Vagina (tissue), 2 donors: ENCODE measurements at regions not wholly inside any gene's neighbourhood (a gene's known extent, or its start where the extent isn't known, plus 50 kb on each side); places are given as distances from the start of the nearest gene placed in this dataset.

Experiments
- DNase-seq, 2 donors: peaks; one replicate each; pipeline ENCODE4 v3.0.0-alpha.2; 2017; ENCODE audit errors: extremely low spot score in 2 of 2
- H3K27ac ChIP-seq: fragments of 200-600 bp; sonication (generic); one replicate; pipeline ENCODE4 v1.5.1; 2019
- H3K27me3 ChIP-seq: fragments of 200-600 bp; sonication (generic); one replicate; pipeline ENCODE4 v1.5.1; 2019
- H3K36me3 ChIP-seq, 2 donors: fragments of 200-600 bp; sonication (generic); one replicate each; pipeline ENCODE4 v1.5.1; 2017 to 2019
- H3K4me1 ChIP-seq: fragments of 200-600 bp; sonication (generic); one replicate; pipeline ENCODE4 v1.5.1; 2019
- H3K4me3 ChIP-seq, 2 donors: fragments of 200-600 bp; sonication (generic); 1 replicate in 1 of 2; 2 replicates in 1 of 2; pipeline ENCODE4 v1.5.1; 2016 to 2019
- H3K9me3 ChIP-seq: fragments of 200-600 bp; sonication (generic); one replicate; pipeline ENCODE4 v1.5.1; 2019
- POLR2A ChIP-seq, 2 donors: fragments of 450-650 bp; IDR thresholded peaks; one replicate each; pipeline ENCODE4 v1.6.1; 2017; ENCODE audit warnings: antibody characterized with exemption in 2 of 2, mild to moderate bottlenecking in 2 of 2, moderate library complexity in 2 of 2
- POLR2AphosphoS5 ChIP-seq, 2 donors: sonication (generic); formaldehyde crosslinking; IDR thresholded peaks; one replicate each; pipeline ENCODE4 v1.9.0; 2017; ENCODE audit warnings: antibody characterized with exemption in 2 of 2, mild to moderate bottlenecking in 2 of 2, low read depth in 1 of 2; ENCODE audit not compliant: insufficient read depth in 1 of 2
- intact Hi-C: fragments of 100-400 bp; cut with DNase I; formaldehyde crosslinking; loops from one replicate; pipeline ENCODE4 v1.15.1; 2023
- TF ChIP-seq, protein P1 (sequence below), 3 experiments: fragments of 450-650 bp in 2 of 3; fragments of 200-600 bp in 1 of 3; sonication (generic) in 1 of 3; IDR thresholded peaks; one replicate each; pipeline ENCODE4 v1.5.1; 2017 to 2019; ENCODE audit warnings: antibody characterized with exemption in 3 of 3, mild to moderate bottlenecking in 2 of 3, moderate library complexity in 2 of 3

DNA sequence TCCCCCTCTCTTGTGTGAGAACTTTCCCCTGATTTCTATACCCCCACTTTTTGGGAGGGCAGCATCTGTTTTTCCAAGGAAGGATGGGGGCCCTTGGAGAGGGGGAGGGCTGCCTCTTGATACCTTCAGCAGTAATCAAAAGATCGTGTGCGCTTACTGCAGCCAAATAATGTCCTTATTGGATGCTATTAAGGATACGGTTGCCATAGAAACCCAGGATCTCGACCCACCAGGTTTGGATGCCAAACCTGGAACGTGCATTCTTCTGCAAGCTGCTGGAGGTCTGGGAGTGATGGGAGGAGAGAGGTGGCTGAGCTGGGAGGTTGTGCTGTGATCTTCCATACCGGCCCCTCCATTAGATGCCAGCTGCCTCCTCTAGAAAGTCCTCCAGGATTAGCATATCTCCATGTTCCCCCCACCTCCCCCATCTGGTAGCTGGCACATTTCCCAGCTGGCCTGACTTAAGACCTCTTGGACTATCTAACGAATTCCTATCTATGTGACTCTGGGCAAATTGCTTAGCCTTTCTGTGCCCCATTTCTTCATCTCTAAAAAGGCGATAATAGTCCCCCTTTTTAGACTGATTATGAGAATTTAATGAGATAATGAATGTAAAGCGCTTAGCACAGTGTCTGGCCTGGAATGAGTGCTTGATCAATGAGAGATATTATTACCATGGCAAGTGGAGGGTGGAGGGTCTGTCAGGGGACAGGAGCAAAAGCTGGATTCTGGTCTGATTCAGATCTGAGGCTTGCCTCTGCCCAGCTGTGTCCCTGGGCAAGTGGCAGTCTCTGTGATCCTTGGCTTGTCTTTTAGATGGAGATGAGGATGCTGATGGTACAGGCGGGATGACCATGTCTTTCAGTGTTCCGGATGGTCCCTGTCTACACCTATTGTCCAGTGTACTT is 78.5 kb upstream of the PCBD1 start:
- no peak for DNase-seq
- no peak overlapping the region for H3K4me3 ChIP-seq
- no peaks in the 10 kb centered on the region for H3K4me1 ChIP-seq
- TF ChIP-seq, protein P1, sequence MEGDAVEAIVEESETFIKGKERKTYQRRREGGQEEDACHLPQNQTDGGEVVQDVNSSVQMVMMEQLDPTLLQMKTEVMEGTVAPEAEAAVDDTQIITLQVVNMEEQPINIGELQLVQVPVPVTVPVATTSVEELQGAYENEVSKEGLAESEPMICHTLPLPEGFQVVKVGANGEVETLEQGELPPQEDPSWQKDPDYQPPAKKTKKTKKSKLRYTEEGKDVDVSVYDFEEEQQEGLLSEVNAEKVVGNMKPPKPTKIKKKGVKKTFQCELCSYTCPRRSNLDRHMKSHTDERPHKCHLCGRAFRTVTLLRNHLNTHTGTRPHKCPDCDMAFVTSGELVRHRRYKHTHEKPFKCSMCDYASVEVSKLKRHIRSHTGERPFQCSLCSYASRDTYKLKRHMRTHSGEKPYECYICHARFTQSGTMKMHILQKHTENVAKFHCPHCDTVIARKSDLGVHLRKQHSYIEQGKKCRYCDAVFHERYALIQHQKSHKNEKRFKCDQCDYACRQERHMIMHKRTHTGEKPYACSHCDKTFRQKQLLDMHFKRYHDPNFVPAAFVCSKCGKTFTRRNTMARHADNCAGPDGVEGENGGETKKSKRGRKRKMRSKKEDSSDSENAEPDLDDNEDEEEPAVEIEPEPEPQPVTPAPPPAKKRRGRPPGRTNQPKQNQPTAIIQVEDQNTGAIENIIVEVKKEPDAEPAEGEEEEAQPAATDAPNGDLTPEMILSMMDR (IDR thresholded peaks at IDR 0.05) = no peak
- no peak overlapping the region for H3K27ac ChIP-seq
- no peaks in the 10 kb centered on the region for H3K27me3 ChIP-seq
- no peaks in the 10 kb centered on the region for H3K36me3 ChIP-seq
- intact Hi-C loops = no loop called here
- no peaks in the 10 kb centered on the region for H3K9me3 ChIP-seq

DNA sequence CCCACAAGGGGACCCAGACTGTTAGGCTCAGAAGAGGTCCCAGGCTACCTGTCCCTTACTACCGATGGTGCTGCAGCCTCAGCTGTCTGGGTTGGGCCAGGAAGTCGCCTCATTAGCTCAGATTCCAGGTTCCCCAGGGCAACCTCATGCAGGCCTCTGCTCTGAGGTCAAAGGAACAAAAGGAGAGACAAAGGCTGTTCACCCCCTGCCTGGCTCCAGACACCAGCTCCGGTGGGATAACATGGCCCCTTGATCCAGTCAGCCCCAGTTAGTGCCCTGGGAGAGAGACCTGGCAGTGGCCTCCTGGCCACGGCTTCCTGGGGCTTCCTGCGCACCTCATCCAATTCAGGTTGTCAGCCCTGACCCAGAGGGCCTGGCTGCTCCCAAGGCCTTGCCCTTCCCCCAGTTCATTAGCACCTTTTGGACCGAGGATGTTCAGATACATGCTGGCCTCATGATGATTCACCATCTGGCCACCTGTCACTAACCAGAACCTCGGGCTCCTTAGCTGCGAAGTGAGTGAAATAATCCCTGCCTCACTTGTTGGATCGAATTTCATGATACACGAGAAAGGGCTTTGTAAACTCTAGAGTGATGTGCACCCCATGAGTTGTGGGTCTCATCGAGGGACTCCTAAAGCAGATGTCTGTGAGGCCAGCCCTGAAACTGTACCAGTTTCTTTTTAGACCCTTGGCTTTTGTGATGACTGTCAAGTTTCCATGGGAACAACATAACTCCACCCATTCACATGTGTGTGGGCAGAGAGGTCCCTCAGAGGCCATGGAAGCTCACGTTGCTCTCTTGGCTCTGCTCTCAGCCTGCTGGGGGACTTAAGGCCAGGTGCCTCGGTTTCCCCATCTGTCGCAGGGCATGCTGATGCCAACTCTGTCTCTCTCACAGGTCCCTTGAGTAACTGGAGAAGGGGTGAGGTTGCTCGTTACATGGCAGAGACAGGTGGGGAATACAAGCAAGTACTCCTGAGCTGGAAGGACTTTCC is 79.5 kb upstream of the PCBD1 start:
- TF ChIP-seq, protein P1 (IDR thresholded peaks at IDR 0.05) = no peak
- TF ChIP-seq POLR2A (IDR thresholded peaks at IDR 0.05) = no peak
- no peak for TF ChIP-seq POLR2AphosphoS5 (IDR thresholded peaks at IDR 0.05; ENCODE audit: insufficient read depth in 1 of 2, low read depth in 1 of 2)
- intact Hi-C loops = no loop called here
- Histone ChIP-seq H3K9me3 (no peaks in the 10 kb centered on the region), H3K36me3 (no peaks in the 10 kb centered on the region), H3K4me3 (no peak overlapping the region), H3K27me3 (no peaks in the 10 kb centered on the region), H3K4me1 (no peaks in the 10 kb centered on the region), H3K27ac (no peak overlapping the region)
- DNase-seq = no peak

DNA sequence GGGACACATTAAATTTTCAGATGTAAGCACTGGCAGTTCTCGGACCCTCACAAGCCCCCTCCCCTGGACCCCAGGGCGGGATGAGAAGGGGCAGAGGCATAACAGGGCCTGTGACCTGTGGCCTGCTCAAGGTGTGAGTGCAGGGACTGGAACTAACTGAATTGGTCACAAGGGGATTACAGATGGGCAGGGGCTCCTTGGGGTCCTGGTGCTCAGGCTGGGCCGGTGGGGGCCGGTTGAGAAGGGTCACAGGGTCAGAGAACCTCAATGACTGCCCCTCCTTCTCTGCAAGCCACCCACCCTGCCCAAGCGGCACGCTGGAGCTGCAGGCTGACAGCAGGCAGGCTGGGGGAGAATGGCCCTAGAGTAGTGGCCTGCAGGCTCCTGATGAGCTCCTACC is 80.8 kb upstream of the PCBD1 start:
- no peak overlapping the region for H3K4me3 ChIP-seq
- no peaks in the 10 kb centered on the region for H3K9me3 ChIP-seq
- no peak overlapping the region for H3K27ac ChIP-seq
- intact Hi-C loops = no loop called here
- DNase-seq = no peak
- no peaks in the 10 kb centered on the region for H3K4me1 ChIP-seq
- TF ChIP-seq POLR2A (IDR thresholded peaks at IDR 0.05) (no peak), POLR2AphosphoS5 (IDR thresholded peaks at IDR 0.05; ENCODE audit: insufficient read depth in 1 of 2, low read depth in 1 of 2) (no peak)
- TF ChIP-seq, protein P1 (IDR thresholded peaks at IDR 0.05) = no peak
- H3K27me3 ChIP-seq = no peaks in the 10 kb centered on the region
- no peaks in the 10 kb centered on the region for H3K36me3 ChIP-seq

DNA sequence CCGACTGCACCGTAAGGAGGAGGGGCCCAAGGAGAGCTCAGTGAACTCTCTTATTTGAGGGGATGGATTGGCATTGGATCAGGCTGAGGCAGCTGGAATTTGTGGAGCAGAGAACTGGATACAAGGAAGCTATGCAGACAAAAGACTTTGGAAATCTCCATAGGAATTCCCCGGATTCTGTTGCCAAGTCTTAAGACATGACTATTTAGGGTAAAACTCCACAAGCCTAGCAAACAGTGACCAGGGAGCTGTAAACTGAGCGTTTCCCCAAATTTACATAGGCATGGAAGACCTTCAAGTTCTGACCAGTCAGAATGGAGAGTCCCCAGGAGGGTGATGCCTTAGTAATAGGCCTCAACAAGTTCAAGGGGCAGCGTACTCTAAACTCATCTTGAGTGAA is 82.5 kb upstream of the PCBD1 start:
- no peak for DNase-seq
- Histone ChIP-seq H3K9me3 (no peaks in the 10 kb centered on the region), H3K36me3 (no peaks in the 10 kb centered on the region), H3K27ac (no peak overlapping the region), H3K4me3 (no peak overlapping the region), H3K27me3 (no peaks in the 10 kb centered on the region), H3K4me1 (no peaks in the 10 kb centered on the region)
- intact Hi-C loops = no loop called here
- TF ChIP-seq, protein P1 (IDR thresholded peaks at IDR 0.05) = no peak
- TF ChIP-seq POLR2AphosphoS5 (IDR thresholded peaks at IDR 0.05; ENCODE audit: insufficient read depth in 1 of 2, low read depth in 1 of 2) = no peak
- TF ChIP-seq POLR2A (IDR thresholded peaks at IDR 0.05) = no peak
